ENCODE measurements at regions not wholly inside any gene's neighbourhood (a gene's known extent, or its start where the extent isn't known, plus 50 kb on each side); places are given as distances from the start of the nearest gene placed in this dataset.
A peak's percentile ranks its signal among the peaks of the same experiment; 100 is the strongest.
"Not testable (repeated sequence)": the region's sequence is repeated elsewhere in the genome, so short reads cannot be mapped to it uniquely, and the experiment has no call there.

DNA sequence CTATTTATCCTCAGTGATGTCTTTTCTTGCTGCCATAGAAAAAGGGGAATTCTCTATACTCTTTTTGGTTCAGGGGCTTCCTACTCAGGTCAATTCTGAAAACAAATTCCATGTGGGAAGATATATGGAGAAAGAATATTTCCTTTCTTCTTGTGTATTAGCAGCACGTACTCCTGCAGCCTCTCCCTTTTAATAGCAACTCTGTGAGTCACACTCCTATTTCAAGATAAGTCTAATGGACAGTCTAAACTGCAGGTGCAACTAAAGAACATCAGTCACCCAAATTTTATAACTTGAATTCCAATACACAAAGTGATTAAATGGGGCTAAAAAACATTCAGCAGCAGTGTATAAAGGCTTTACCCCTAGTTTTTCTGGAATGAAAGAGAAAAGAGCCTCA is 942.2 kb downstream of the CNTNAP5 start:
- no peak for DNase-seq (ENCODE audit: low read depth)

DNA sequence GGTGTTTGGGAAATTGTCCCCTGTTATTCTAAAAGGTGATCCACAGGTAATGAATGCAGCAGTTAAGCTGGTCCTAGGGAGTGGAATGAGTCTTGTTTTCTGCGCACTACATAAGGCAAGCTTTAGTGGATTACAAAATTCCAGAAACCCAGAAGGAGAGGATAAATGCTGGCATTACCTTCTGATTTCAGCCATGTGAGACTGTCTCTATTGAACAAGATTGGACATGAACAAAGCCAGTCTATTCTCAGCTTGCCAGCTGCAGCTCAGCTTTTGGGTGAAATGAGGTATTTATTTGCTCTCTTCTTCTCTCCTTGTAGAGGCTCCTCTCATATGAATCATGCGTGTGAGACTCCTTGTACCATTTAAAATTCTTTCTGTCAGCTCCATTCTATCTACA is 944.9 kb downstream of the CNTNAP5 start:
- DNase-seq (ENCODE audit: low read depth): no peak

DNA sequence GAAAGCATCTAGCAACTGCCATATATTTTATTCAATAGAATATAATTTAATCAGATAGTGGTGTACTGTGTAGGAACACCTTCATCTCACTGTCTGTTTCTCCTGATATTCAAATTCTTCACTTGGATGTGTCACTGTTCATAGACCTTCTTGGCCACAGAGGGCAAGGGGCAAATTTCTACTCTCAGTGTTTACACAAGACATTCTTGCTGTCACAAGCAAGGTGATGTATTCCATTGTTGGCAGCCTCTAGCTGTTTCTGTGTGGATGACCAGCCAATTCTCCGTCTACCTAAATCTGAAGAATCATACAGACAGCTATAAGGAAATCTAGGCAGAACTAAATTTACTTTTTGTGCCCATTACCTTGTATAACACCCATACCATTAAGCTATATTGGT is 948.3 kb downstream of the CNTNAP5 start:
- DNase-seq (ENCODE audit: low read depth): peak; percentile 61

DNA sequence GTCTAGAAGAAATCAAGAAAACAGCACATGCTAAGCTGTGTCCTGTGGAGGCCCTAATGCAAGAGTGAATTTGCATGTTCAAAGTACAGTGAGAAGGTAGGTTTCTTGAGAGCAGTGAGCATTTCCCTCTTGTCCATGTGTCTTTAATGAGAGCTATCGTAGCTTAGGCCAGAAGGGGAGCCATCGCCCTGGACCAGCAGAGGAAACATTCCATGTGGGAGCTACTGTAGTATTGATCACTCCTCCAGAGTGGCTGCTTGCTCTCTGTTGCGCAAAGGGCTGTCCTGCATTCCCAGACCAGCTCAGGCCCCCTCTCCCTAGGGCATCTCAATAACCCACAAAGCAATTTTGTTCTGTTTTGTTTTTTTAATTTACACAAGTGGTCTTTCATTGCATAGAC is 950.1 kb downstream of the CNTNAP5 start:
- no peak for DNase-seq (ENCODE audit: low read depth)

DNA sequence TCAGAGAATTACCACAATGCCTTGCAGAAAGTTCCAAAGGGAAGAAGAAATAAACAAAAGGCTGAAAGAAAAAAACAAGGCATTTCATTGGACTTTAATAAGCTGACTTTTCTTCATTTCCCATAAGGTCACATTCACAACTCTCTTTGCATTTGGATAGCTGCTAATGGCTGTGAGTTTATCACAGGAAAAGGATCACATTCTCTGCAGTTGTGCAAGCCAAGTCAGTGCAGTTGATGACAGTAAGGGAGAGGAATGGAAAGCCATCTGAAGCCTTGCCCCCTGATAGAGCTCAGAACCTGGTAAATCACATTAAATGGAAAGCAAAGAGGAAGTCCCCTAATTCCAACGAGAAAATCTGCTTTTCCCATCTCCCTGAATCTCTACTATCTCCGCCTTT is 950.6 kb downstream of the CNTNAP5 start:
- DNase-seq (ENCODE audit: low read depth): no peak

DNA sequence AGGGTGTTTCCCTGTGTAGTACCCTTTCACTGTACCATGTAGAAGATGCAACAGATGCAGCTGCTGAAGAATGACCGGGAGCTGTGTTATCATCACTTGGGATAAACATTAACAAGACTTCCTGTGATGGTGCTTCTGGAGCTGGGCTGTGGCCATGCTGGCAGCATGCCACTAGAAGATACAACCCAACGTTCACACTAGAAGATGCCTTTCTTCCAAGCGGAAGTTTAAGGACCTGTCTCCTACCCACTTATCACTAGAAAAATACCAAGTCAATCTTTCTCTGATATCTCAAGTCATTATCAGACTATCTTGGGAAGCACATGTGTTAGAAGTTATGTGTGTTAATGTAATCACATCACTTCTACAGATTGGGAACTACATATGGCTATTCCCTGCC is 953.5 kb downstream of the CNTNAP5 start:
- peak; percentile 8 for DNase-seq (ENCODE audit: low read depth)

DNA sequence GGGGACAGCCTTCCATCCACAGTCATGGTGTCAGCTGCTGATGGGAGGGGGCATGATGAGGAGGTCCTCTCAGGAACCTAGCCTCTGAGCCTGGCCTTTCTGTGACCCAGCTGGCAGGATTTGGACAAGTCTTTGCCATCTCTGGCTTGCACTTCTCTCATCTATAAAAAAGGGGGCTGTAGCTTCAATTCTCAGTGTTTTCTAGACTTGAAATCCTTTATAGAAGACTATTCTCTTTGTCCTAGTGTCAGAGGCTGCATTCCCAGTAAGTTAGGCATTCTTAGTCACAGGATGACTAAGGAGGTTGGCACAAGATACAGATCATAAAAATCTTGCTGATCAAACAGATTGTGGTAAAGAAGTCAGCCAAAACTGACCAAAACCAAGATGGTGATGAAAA is 958.5 kb downstream of the CNTNAP5 start:
- peak; percentile 77 for DNase-seq (ENCODE audit: low read depth)

DNA sequence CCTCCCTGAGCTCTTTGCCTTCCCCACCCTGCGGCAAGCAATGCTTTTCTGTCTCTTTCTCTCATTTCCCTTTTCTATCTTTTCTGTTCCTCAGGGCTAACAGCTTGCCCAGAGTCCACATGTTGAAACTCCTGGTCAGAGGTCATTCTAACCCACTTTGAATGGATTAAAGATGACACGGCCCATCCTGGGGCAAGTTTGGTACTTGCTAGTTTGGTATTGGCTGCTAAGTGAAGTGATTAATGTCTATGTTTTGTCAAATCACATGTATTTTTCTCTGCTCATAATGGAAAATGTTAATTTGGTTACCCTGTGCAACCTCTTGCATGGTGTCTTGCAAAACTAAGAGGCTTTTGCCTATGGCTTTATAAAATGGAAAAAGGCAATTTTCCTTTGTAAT is 960.2 kb downstream of the CNTNAP5 start:
- DNase-seq (ENCODE audit: low read depth): peak; percentile 59

DNA sequence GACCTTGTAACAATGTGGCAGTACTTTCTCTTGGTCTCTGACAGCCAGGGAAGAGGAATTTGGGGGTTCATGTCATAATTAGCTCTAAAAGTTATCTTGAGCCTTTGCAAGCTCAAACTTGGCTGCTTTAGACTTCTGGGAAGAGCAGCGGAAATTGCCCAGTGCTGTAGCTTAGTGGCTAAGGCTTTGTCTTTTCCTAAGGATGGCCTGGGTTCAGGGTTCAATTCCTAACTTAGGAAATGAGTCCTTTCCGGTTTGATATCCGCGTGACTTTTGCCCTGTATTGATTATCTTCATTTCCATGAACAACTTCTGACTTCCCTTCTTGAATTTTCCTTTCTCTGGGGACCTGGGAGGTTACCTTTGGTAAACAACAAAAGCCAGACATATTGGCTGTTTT is 961.0 kb downstream of the CNTNAP5 start:
- no peak for DNase-seq (ENCODE audit: low read depth)

DNA sequence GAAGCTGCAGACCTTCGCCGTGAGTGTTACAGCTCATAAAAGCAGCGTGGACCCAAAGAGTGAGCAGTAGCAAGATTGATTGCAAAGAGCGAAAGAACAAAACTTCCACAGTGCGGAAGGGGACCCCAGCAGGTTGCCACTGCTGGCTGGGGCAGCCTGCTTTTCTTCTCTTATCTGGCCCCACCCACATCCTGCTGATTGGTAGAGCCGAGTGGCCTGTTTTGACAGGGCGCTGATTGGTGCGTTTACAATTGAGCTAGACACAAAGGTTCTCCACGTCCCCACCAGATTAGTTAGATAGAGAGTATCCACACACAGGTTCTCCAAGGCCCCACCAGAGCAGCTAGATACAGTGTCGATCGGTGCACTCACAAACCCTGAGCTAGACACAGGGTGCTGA is 961.8 kb downstream of the CNTNAP5 start:
- not testable (repeated sequence) for DNase-seq (ENCODE audit: low read depth)

DNA sequence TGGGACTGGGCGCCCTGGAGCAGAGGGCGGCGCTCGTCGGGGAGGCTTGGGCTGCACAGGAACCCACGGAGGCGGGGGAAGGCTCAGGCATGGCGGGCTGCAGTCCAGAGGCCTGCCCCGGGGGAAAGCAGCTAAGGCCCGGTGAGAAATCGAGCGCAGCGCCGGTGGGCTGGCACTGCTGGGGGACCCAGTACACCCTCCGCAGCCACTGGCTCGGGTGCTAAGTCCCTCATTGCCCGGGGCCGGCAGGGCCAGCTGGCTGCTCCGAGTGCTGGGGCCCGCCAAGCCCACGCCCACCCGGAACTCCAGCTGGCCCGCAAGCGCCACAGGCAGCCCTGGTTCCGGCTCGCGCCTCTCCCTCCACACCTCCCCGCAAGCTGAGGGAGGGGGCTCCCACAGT is 962.3 kb downstream of the CNTNAP5 start:
- DNase-seq (ENCODE audit: low read depth): not testable (repeated sequence)

DNA sequence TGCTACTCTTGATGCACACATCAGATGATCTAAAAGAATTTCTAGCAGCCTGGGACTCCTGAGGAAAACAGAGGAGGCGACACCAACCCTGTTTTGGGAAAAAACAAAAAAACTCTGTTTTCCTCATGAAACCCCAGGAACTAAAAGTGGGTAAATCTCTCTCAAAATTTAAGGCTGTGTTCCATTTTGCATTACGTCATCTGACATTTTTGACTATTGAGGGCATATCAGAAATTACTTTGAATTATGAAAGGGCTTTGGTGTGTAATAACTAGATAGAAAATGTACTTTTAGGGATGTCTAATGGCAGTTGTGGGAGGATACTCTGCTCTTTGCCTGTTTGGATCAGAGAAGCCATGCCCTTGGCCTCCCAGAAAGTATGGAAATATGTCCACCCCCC is 963.0 kb downstream of the CNTNAP5 start:
- no peak for DNase-seq (ENCODE audit: low read depth)

DNA sequence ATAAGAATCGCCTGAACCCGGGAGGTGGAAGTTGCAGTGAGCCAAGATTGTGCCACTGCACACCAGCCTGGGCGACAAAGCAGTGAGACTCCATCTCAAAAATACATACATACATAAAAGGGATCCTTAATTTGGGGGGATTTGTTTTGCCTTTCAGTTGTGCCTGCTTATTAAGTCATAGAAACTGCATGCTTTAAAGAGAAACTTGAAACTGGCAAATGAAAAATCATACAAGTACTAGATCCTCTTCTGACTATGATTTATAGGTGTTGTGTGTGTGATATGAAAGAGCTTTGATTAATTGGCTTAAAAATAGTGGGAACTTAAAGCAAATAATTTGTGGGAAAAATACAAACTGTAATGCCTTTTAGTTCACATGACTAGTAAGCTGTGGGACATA is 963.7 kb downstream of the CNTNAP5 start:
- DNase-seq (ENCODE audit: low read depth): no peak

DNA sequence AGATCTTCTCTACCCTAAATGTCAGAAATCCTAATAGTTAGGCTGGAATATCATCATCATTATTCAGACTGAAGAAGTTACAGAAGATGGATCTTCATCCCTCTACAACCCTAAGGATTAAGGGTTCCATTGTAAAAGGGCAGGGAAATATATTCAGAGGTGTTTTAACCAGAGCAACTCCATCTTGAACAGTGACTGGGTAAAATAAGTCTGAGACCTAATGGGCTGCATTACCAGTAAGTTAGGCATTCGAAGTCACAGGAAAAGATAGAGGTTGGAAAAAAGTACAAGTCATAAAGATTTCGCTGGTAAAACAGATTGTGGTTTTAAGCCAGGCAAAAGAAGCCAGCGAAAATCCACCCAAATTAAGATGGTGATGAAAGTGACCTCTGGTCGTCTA is 968.7 kb downstream of the CNTNAP5 start:
- DNase-seq (ENCODE audit: low read depth): no peak

DNA sequence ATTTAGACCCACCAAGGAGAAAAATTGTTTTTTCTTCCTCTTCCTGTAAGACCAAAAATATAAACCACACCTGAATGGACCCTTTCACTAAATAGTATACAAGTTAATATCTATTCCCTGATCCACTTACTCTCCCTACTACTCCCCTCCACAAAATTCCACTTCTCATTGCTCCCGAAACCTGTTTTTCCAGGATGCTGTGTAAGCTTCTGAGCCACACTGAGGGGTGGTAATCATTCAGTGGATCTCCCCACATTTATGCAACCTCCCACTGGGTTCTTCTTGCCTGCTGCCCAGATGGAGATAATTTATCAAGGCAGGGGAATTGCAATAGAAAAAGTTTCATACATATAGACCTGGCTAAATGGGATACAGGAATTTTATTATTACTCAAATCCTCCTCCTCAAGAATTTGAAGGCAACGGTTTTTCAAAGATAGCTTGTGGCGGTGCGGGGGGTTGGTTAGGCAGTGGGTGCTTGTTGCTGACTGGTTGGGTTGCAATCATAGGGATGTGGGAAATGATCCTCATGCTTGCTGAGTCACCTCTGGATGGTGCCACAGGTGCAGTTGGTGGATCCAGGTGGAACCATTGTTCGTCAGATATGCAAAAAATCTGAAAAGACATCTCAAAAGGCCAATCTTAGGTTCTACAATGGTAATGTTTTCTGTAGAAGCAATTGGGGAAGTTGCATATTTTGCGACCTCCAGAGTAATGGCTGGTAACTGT is 970.3 kb downstream of the CNTNAP5 start:
- no peak for DNase-seq (ENCODE audit: low read depth)

DNA sequence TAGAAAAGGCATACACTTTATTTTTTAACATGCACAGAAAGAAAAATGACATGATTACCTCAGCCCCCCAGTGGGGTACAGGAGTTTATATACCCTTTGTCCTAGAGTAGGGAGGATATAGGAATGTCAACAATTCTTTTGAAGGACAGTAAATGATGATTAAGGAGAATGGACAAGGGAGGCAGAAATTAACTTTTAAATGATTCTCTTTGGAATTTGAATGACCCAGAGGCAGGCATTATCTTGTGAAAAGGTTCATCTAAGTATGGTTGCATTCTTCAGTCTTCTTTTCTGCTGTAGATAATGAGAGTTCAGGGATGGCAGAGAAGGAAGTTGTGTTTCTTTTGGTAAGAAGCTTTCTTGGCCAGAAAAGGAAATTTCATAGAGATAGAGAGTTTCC is 971.3 kb downstream of the CNTNAP5 start:
- DNase-seq (ENCODE audit: low read depth): no peak

DNA sequence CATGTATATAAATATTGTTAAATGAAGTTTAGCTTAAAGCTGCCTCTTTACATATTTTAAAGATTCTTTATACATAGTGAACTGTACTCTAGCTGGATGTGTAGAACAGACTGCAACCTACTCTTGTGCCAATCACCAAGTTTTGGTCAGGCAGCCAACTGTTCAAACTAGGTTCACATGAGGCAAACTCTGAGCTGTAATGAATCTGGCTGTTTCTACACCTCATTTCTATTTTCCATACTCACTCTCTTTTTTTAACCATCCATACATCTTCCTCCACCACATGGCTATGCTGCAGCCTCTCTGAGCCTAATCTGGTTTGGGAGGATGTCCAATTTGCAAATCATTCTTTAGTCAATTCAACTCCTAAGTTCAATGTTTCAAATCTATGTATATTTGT is 974.8 kb downstream of the CNTNAP5 start:
- no peak for DNase-seq (ENCODE audit: low read depth)

DNA sequence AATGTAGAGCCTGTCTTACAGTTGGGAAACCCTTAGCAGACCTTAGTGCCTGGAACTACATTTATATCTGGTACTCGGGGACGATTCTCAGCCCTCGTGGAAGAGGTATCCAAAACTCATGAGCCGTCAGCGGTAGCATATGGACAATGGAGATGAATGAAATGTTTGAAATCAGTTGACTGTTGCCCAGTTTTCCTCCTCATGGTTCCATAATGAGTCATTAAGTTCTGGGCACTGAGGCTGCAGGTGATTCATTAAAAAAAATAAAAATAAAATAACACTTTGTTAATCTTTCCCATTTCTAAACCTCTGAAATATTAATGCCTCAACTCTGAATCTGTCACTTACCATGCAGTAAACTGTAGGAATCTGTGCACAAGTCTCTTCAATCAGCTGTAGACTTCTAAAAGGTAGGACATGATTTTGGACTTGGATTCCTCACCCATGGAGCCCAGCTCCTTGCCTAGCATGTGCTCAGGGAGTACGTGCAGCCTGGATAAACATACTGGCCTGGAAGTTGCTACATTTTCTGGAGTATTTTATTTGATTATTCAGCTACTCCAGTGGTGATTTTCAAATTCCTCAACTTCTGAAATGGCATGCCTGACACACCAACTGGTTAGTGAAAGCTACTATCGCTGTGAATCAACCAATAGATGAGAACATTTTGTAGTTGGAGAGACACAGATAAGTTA is 979.2 kb downstream of the CNTNAP5 start:
- DNase-seq (ENCODE audit: low read depth): peak; percentile 54

DNA sequence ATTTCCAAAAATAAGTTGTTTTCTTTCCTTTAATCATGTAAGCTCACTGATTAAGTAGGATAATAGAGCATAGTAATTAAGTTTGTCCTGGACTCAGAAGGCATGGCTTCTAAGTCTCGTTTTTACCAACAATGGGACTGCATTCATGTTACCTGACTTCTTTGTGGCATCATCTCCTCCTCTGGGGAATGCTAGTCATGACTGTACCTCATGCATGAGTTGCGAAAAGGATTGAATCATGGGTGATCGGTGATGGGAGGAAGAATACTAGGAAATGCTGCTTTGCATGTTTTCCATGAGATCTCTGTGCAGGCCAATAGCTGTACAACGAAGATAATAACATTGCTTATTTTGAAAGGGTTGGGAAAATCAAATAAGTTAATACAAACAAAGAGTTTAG is 981.6 kb downstream of the CNTNAP5 start:
- DNase-seq (ENCODE audit: low read depth): no peak

DNA sequence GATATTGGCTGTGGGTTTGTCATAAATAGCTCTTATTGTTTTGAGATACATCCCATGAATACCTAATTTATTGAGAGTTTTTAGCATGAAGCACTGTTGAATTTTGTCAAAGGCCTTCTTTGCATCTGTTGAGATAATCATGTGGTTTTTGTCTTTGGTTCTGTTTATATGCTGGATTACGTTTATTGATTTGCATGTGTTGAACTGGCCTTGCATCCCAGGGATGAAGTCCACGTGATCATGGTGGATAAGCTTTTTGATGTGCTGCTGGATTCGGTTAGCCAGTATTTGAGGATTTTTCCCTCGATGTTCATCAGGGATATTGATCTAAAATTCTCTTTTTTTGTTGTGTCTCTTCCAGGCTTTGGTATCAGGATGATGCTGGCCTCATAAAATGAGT is 1003.6 kb downstream of the CNTNAP5 start:
- DNase-seq (ENCODE audit: low read depth): not testable (repeated sequence)

DNA sequence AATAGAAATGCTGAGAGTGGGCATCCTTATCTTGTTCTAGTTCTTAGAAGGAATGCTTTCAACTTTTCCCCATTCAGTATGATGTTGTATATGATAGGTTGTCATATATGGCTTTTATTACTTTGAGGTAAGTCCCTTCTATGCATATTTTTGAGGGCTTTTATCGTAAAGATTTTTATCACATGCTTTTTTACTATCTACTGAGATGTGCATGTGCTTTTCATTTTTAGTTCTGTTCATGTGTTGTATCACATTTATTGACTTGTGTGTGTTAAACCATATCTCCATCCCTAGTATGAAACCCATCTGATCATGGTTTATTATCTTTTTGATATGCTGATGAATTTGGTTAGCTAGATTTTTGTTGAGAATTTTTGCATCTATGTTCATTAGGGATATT is 1008.8 kb downstream of the CNTNAP5 start:
- no peak for DNase-seq (ENCODE audit: low read depth)

DNA sequence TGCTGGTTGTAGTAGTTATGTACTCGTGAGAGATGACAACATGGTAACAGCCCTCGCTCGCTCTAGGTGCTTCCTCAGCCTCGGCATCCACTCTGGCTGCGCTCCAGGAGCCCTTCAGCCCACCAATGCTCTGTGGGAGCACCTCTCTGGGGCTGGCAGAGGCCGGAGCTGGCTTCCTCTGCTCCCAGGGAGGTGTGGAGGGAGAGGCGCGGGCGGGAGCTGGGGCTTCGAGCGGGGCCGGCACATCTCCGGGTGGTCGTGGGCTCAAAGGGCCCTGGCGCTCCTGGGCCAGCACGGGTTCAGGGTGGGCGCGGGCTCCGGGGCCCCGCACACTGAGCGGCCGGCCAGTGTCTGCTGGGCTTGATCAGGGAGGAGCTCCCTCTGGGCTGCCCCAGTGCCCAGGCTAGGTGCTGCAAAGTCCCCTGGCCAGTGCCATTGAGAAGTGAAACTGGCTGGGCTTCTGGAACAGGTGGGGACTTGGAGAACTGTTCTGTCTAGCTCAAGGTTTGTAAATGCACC is 1012.1 kb downstream of the CNTNAP5 start:
- DNase-seq (ENCODE audit: low read depth): no peak

DNA sequence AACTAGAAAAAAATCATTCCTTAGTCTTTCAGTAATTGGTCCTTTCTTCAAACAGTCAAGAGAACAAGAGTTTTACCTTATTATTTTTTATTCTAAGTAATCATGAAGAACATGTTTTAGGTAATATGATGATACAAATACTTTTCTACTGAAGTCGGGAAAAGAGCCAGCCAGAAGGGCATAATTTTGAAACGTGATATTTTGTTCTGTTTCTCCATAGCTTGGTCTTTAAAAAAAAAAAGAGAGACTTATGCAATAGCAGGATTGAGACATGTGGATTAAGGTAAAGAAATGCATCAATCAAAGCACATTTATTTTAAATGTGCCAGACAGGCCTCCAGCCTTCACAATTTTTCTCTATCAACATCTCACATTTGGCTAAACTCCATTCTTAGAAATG is 1016.8 kb downstream of the CNTNAP5 start:
- DNase-seq (ENCODE audit: low read depth): no peak

DNA sequence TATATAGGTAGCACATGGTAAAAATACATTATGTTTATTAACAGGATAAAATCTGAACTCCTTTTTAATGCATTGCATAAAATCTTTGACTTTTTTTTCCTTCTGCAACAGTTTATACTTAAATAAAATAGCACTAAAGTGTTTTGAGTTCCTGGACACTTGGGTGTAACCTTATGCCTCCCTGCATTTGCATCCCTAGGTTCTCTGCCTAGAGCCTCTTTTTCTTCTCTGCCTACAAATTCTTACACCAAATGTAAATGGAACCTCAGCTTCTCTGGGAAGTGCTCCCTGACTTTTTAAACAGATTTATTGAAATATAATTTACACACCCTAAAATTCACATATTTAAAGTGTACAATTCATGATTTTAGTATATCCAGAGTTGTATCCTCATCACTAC is 1017.6 kb downstream of the CNTNAP5 start:
- no peak for DNase-seq (ENCODE audit: low read depth)
